NCI-H2171 (cell line): ENCODE measurements at regions not wholly inside any gene's neighbourhood (a gene's known extent, or its start where the extent isn't known, plus 50 kb on each side); places are given as distances from the start of the nearest gene placed in this dataset.

Experiments used
- DNase-seq: peaks from one replicate; lab custom pipeline; 2025; lab: John Stamatoyannopoulos, UW

DNA sequence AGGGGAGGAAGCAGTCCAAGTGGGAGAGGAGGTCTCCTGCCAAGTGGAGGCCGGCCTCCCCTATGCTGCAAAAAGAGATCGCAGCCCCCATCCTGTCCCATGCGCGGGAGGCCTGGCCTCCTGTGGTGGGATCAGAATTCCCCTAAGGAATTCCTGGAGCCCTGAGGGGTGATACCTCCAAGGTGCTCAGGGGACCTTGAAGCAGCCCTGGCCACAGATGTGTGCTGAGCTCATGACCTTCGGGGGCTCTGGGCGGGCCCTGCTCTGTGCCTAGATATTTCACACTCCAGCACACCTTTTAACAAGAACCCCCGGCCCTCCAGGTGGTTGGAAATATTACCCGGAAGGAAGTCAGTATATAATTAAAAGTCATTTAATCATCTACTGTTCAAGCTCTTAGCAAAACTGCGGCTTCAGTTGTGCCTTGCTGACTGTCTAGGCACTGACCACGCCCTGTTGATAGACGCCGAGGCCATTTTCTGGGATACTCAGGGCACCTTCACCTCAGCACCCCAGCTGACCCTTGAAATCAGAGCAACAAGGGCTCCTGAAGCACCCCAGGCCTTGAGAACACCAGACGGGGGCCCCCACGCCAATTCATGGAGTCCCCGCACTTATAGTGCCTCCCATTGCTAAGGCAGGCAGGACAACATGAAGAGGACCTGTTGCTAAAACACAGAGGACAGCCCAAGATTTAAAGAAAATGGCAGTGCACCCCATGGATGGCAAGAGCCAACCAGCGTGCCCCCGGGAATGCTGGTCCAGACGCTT is 119.1 kb downstream of the NDUFA10 start:
- DNase-seq, result no peak

DNA sequence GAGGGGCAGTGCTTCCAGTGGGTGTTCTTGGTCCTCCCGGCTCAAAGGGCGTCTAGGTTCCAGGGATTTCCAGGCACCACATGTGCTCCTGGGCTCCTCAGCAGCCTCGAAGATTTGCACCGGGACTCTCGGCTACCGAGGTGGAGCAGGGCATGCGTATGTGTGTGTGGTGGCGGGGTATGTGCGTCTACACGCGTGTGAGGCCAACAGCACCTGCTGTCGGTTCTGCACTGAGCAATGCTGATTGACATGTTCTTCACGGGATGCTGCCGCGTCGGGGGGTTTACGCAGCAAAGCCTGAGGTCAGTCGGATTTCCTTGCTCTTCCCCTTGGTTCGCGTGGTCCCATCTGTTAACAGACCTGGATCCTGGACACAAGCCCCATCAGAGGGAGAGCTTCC is 119.8 kb downstream of the NDUFA10 start:
- DNase-seq, result no peak

DNA sequence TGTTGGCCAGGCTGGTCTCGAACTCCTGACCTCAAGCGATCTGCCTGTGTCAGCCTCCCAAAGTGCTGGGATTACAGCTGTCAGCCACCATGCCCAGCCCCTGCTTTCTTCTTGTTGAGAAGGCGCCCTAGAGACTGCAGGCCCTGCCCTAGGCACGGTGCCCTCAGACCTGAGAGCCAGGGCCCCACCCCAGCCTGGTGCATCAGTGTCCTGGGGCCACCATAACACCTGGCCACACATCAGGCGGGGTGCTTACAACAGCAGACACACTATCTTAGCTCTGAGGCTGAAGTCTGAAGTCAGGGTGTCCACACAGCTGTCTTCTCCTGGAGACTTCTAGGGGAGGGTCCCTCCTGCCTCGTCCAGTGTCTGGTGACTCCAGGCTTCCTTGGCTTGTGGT is 120.6 kb downstream of the NDUFA10 start:
- no peak for DNase-seq

DNA sequence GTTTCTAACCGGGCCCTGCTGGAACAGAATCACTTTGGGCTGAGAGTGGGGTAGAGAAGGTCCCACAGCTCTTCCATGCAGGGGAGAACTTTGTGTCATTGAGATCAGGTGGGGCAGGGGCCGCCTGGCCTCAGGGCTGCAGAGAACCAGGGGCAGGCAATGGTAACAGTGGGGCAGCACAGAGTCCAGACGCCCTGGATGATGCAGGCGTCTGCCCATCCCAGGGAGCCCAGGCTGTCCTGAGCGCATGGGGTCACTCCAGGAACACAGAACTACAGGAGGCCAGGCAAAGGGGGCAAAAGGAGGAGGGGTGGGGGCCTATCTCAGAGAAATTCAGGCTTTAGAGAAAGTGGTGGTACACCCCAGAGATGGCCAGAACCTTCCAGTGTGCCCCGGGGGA is 121.3 kb downstream of the NDUFA10 start:
- no peak for DNase-seq

DNA sequence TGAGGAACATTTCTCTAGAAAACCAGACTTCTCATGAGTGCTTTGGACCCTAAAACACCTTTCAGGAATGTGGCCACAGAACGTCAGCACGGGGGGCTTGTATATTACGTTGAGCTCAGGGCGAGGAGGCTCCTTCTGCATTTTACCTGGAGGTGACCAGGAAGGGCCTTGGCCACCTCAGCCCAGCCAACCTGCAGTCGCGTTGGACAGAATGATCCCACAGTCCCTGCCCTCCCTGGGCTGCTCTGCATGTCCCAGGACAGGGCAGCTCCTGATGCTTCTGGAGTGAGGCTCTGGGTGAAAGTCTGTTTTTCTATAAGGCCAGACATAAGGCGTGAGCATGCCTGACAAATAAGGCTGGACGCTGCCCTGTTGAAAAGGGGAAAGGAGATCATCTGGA is 121.9 kb downstream of the NDUFA10 start:
- DNase-seq, result no peak

GRCh38 chr2:239902749-239903201 is 122.4 kb downstream of the NDUFA10 start:
- no peak for DNase-seq

DNA sequence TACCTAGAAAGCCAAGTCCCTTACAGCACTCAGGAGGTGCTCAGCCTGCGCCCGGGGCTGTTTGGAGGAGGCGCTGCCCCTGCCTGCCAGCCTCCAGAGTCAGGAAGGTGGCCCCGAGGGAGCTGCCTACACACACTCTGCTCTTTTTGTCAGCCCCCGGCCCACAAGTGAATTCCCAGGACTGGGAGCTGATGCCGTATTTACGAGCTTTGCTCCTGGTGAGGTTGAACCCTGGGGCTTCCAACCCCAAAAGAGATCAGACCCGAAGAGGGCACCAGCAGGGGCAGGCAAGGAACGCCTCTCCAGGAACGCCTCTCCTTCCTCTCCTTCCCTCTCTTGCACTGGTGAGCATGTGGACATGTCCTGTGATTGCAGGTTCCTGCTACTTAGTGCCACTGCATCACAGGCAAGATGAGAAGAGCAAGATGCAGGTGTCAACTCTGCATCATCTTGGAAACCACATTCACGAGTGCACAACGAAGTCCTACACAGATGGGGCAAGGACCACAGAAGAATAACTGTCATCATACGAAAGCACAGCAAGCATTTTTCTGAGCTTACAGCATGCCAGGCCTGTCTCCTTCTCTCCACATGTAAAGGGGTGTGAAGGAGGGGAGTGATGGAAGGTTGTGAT is 126.7 kb downstream of the NDUFA10 start:
- no peak for DNase-seq

- DNase-seq, result no peak
Observed at GRCh38 chr2:239897596-239898235, 127.4 kb downstream of the NDUFA10 start.

- no peak for DNase-seq
Observed at GRCh38 chr2:239896075-239896474, 129.1 kb downstream of the NDUFA10 start.

- DNase-seq, result no peak
Observed at GRCh38 chr2:239895669-239896068, 129.5 kb downstream of the NDUFA10 start.

GRCh38 chr2:239895116-239895515 is 130.0 kb downstream of the NDUFA10 start:
- no peak for DNase-seq

DNA sequence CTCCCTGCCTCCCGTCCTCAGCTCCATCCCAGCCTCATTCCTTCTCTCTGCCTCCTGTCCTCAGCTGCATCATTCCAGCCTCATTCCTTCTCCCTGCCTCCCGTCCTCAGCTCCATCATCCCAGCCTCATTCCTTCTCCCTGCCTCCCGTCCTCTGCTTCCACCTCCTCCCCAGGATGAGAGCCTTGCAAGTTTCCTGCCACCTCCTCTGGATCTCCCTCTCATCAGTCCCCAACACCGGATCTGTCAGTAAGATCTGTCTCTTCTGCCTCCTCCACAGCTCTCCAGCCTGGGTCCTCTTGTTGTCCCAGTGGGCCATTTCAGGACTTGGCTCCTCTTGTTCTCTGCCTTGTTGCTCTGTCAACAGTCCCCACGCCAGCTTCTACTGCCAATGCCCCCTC is 130.9 kb downstream of the NDUFA10 start:
- no peak for DNase-seq

- no peak for DNase-seq
Observed at GRCh38 chr2:239893236-239893515, 132.0 kb downstream of the NDUFA10 start.

GRCh38 chr2:239892441-239893235 is 132.5 kb downstream of the NDUFA10 start:
- no peak for DNase-seq

DNA sequence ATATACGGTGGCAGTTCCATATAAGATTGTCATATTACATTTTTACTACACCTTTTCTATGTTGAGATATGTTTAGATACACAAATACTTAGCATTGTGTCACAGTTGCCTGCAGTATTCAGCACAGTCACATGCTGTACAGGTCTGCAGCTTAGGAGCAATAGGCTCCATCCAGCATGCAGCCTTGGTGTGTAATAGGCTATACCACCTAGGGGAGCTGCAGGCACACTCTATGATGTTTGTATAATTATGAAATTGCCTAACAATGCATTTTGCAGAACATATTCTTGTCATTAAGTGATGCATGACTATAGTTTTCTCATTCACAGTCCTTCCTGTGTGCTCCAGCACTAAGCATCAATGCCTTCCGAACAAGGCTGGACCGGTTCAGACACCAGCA is 133.4 kb downstream of the NDUFA10 start:
- no peak for DNase-seq

- DNase-seq, result no peak
Observed at GRCh38 chr2:239890206-239890746, 134.9 kb downstream of the NDUFA10 start.

DNA sequence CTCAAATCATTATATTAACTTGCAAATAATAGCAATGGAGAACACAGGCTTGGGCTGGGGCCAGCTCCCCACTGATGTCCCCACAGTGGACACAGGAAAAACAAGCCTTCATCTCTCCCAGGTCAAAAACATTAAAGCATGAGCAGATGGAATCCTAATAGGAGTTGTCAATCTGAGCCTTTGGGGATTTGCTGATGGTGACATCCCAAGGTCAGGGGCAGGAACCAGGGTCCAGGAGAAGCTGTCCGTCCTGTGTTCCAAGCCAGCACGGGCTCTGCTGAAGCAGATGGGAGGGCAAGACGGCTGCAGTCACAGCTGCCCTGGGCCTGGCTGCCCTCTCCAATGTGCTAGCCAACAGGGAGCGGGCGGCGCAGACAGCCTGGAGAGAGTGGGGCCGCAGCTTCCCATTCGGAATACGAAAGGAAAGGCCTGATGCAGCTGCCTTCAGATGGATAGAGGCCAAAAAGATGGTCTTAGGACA is 135.5 kb downstream of the NDUFA10 start:
- no peak for DNase-seq

- DNase-seq, result no peak
Observed at GRCh38 chr2:239887604-239888003, 137.5 kb downstream of the NDUFA10 start.

GRCh38 chr2:239886781-239887180 is 138.4 kb downstream of the NDUFA10 start:
- DNase-seq, result no peak

GRCh38 chr2:239884875-239885274 is 140.3 kb downstream of the NDUFA10 start:
- no peak for DNase-seq

- DNase-seq, result no peak
Observed at GRCh38 chr2:239884051-239884405, 141.1 kb downstream of the NDUFA10 start.

DNA sequence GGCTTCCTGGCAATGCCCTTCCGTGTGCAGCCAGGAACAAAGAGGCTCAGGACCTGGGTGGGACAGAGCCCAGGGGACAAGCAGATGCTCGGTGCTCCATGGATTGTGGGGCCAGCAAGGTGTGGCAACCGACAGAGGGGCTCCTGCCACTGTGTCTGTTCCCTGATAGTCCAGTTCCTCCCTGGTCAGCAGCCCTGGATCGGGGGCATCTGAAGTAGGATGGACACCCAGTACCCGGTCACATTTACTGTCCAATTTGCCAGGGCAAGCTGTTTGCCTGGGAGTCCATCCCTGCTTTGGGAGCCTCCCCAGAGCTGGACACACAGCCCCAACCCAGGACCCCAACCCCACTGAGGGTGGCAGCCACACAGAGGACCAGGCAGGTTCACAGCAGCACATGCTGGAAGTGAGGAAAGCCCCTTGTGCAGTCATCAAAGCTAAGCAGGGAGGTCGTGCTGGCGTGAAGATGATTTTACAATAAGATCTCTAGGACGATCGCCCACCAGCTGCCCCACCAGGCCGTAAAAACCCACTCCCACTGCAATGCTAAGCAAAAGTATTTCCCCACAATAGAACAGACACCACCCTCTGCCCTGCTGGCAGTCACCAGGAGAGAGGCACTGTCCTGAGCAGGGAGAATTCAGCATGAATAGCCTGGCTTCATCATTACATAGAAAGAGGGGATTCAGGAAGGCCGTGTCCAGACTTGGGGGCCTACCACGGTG is 141.7 kb downstream of the NDUFA10 start:
- no peak for DNase-seq
